HG02623 (cell line): ENCODE measurements at regions not wholly inside any gene's neighbourhood (a gene's known extent, or its start where the extent isn't known, plus 50 kb on each side); places are given as distances from the start of the nearest gene placed in this dataset.
"Not testable (repeated sequence)": the region's sequence is repeated elsewhere in the genome, so short reads cannot be mapped to it uniquely, and the experiment has no call there.

ENCODE experiments used
- ATAC-seq: cut with Tn5 transposase; IDR thresholded peaks from one replicate; pipeline ENCODE4 v1.9.1; 2021; ENCODE audit warnings: moderate library complexity; ENCODE audit not compliant: unreplicated experiment

DNA sequence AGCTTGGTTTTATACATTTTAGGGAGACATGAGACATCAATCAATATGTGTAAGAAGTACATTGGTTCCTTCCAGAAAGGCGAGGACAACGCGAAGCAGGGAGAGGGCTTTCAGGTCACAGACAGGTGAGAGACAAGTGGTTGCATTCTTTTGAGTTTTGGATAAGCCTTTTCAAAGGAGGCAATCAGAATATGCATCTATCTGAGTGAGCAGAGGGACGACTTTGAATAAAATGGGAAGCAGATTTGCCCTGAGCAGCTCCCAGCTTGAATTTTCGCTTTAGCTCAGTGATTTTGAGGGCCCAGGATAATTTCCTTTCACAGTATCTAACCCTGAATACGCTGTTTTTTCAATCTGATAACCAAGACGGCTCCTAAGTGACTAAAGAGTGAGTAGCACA, 82.5 kb upstream of the MYO3A start:
- no peak for ATAC-seq

DNA sequence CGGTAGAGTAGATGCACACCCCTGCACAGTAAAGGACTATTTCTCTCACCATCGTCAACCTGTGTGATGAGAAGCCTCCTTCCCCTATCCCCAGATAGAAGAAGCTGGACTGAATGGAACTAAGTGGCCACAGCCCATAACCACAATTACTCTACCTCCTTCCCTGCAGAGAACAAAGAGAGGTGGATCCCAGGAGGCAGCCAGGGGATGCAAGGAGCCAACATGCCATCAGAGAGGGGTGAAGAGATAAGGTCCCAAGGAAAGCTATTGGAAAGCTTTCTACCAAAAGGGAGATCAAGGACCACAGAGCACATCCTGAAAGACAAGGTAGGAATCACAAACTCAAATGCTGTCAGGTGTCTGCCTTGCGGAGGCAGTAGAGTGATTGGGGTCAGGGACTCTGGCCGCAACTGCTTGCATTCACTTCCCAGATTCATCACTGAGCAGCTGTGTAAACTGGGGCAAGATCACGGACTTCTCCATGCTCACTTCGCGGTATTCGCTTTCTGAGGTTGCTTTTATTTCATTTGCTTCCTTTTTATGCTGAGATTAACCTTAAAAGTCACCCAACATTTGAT, 81.6 kb upstream of the MYO3A start:
- ATAC-seq: no peak

DNA sequence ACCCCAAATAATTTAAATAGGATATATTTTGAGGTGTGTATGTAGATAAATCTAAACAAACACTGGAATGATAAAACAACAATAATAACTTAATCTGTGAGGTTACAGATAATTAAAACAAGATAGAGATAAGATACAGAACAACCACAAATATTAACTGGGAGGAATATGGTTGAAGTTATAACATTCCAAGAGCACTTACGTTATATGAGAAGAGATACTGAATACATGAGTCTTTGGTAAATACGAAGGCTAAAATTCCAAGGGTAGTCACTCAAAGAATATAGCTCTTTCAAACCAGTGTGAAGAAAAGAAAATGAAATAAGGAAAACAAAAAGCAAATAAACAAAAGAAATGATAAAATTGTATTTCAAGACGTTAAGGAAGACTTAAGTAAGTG, 76.0 kb upstream of the MYO3A start:
- no peak for ATAC-seq

DNA sequence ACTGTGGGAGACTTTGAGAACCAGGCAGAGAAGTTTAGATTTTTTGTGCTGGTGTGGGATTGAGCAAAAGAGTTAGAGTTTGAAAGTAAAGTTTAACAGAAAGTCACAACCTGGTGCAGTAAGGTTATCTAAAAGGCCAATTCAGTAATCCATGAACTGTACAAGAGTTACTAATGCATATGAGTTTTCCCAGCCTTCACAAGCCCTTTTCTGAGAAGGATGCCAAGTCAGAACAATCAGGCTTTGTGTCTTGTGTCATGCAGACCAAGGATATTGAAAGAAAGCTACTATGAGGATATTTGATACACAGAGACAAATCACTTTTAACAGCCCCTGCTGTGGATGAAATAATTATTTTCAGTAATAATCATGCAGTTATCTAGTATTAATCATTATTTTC, 68.8 kb upstream of the MYO3A start:
- ATAC-seq: no peak

DNA sequence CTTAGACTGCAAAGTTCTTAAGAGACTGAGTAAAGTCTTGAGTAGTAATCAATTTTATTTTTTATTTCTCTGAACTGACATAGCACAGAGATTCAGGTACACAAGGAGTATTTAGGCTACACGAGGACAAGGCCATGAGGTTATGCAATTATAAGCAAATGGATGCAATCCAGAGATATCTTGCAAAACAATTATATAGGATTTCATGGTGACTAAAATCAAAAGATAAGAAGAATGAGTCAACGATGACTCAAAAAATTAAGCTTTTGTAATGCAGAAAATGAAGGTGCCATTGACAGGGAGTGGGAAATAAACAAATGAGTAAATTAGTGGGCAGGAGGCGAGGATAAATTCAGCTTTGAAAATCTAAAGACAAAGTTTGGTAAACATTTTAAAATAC, 66.7 kb upstream of the MYO3A start:
- ATAC-seq: no peak

DNA sequence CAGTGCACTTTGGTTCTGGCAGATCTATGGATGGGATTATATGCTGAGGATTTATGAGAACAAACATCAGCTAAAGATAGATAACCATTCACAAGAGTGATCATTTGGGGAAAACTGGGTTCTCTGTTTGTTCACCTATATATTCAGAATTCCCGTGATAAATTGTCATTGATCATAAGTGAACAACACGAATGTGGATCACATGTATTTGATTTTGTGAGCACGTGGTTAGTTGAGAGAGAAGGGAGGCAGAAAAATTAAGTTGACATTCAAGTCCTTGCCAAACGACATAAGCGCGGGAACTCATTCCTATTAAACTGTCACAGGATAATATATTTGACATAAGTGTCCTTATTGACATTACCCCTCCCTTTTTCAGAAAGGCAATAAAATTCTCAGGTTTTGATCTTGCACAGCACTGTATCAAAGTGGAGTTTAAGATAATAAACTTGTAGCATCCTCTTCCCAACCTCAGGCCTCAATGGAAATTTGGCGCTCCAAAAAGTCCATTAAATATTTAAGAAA, 64.9 kb upstream of the MYO3A start:
- no peak for ATAC-seq

DNA sequence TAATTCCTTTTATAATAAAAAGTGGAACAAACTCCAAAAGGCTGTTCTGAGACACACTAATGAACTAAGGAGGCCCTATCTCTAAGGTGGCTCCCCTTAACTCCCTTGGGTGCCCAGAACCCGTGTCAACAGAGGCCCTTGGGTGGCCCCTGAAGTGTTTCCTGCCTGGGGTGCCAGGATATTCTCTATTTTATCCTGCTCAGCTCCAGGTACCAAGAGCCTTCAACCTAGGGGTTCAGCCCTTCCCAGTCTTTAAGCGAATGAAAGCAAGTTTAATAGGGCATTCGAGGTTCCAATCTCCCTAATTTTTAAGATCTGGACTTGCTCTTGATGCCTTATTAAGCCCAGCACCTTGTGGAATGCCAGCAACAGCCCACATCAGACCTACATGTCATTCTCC, 64.4 kb upstream of the MYO3A start:
- ATAC-seq: no peak

DNA sequence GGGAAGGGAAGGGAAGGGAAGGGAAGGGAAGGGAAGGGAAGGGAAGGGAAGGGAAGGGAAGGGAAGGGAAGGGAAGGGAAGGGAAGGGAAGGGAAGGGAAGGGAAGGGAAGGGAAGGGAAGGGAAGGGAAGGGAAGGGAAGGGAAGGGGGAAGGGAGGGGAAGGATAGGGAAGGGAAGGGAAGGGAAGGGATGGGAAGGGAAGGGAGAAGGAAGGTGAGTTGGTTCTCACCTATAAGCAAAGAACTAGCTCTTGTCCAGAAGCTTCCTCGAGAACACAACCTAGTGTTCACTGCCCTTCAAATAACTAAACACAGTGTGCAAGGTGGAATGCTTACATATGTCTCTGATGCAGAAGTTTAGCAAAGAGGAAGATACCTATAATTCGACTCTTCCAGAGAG, 59.6 kb upstream of the MYO3A start:
- ATAC-seq: not testable (repeated sequence)

DNA sequence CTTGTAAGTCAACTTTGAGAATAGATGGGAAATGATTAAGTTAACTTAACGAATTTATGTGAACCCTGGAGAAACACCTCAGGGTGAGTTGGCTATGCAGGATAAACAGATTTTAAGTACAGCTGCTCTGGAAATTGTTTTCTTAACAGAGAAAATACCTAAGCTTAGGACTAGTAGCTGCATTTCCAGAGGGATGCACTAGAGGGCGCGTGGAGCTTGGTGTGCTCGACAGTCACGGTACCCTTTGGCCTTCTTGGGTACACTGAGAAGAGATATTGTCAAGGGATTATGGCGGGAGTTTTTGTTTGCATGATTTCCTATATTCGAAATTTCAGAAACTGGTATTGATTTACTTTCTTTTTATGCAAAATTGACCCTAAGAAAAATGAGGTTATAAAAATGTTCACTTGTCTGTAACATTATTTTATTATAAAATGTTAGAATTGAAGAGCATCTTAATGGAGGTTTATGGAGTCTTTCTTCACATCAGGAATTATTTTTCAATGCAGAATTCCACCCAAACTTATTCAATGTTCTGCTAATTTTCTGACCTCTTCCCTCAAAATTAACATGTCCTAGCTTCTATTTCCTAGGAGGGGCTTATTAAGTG, 58.4 kb upstream of the MYO3A start:
- ATAC-seq: peak; percentile 94

DNA sequence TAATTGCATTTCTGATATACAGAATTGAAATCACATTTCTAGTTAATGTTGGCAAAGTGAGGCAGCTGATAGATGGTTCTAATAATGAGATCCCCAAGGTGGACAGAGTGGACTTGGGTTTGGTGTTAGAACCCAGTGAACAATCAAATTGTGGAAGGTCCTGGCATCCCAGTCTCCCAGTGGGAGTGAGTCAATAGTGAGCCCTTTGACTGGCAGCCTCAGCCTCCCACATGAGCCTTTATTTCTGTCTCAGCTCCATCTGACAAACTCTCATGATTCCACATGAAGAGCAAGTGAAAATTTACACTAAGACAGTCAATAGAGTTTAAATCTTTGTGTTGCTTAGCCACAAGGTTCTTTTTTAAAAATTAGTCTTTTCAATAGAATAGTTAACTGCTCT, 56.7 kb upstream of the MYO3A start:
- ATAC-seq: no peak
